Small intestine (tissue), 7 donors: ENCODE measurements at regions not wholly inside any gene's neighbourhood (a gene's known extent, or its start where the extent isn't known, plus 50 kb on each side); places are given as distances from the start of the nearest gene placed in this dataset.
"Not testable (repeated sequence)": the region's sequence is repeated elsewhere in the genome, so short reads cannot be mapped to it uniquely, and the experiment has no call there.

Experiments used
- DNase-seq, 2 donors: peaks; one replicate each; pipeline versions ENCODE4 v3.0.0 to v3.0.0-alpha.2; 2013
- FAIRE-seq: peaks from 2 replicates; lab custom pipeline; 2012; peaks lifted over from hg19 to GRCh38; lab: Jason Lieb, UNC
- H3K27ac ChIP-seq, 3 donors: one replicate each; pipeline ENCODE4 v1.5.1; 2013; ENCODE audit warnings: low read length in 2 of 3, mild to moderate bottlenecking in 2 of 3, control low read depth in 1 of 3, inconsistent platforms in 1 of 3, low read depth in 1 of 3, moderate library complexity in 1 of 3
- H3K27me3 ChIP-seq, 3 donors: one replicate each; pipeline ENCODE4 v1.6.1; 2013; ENCODE audit warnings: low read length in 3 of 3, inconsistent platforms in 1 of 3; ENCODE audit not compliant: control insufficient read depth in 3 of 3, insufficient read depth in 3 of 3
- H3K36me3 ChIP-seq, 3 donors: one replicate each; pipeline ENCODE4 v1.6.1; 2013; ENCODE audit warnings: low read length in 3 of 3, inconsistent platforms in 1 of 3, low read depth in 1 of 3, mild to moderate bottlenecking in 1 of 3, moderate library complexity in 1 of 3; ENCODE audit not compliant: control insufficient read depth in 3 of 3, insufficient read depth in 2 of 3
- H3K4me1 ChIP-seq, 3 donors: one replicate each; pipeline ENCODE4 v1.6.1; 2013; ENCODE audit warnings: low read length in 2 of 3, inconsistent platforms in 1 of 3, low read depth in 1 of 3, mild to moderate bottlenecking in 1 of 3, moderate library complexity in 1 of 3; ENCODE audit not compliant: control insufficient read depth in 3 of 3, insufficient read depth in 2 of 3
- H3K4me3 ChIP-seq, 3 donors: one replicate each; pipeline ENCODE4 v1.5.1; 2013; ENCODE audit warnings: low read length in 3 of 3, control low read depth in 1 of 3, inconsistent platforms in 1 of 3, low read depth in 1 of 3, mild to moderate bottlenecking in 1 of 3, moderate library complexity in 1 of 3
- H3K9me3 ChIP-seq, 2 donors: one replicate each; pipeline ENCODE4 v1.6.1; 2013; ENCODE audit warnings: low read depth in 1 of 2, low read length in 1 of 2; ENCODE audit not compliant: control insufficient read depth in 2 of 2, insufficient read depth in 1 of 2
- WGBS, 3 donors: extraction: QIAGEN DNeasy Blood & Tissue Kit; methylation state at CpG; one replicate each; pipeline ENCODE4 v1.1.7; 2013; 5-methylcytosine and 5-hydroxymethylcytosine counted together
- donor health status: healthy with polysubstance abuse.
- donor health status: control.
- donor health status: control.
- donor health status: Bipolar disorder and iron deficiency.
- donor health status: healthy.

GRCh38 chr3:20280257-20280656 lies 94.3 kb upstream of the SGO1 start:
- FAIRE-seq, result no peak
- 65 to 68% (median 65%) methylated on average over 7 of the region's 7 CpGs for WGBS, 3 donors
- H3K4me1 ChIP-seq, result no peaks in the 10 kb centered on the region
- no peaks in the 10 kb centered on the region for H3K27me3 ChIP-seq
- H3K4me3 ChIP-seq, result no peak overlapping the region
- H3K9me3 ChIP-seq, result peaks cover 0 to 11% of the 10 kb centered on the region in 2 donors
- no peak for DNase-seq
- no peak overlapping the region for H3K27ac ChIP-seq
- no peaks in the 10 kb centered on the region for H3K36me3 ChIP-seq

GRCh38 chr3:20265977-20266376 lies 80.0 kb upstream of the SGO1 start:
- not testable (repeated sequence) for H3K4me1 ChIP-seq, H3K27me3 ChIP-seq, DNase-seq, H3K27ac ChIP-seq, H3K36me3 ChIP-seq, H3K9me3 ChIP-seq, FAIRE-seq, H3K4me3 ChIP-seq
- 94 to 95% (median 94%) methylated on average over 4 of the region's 4 CpGs for WGBS, 3 donors

- WGBS, 3 donors, result 76 to 81% (median 79%) methylated on average over 11 of the region's 11 CpGs
- peaks cover 0 to 3% of the 10 kb centered on the region in 2 donors for H3K9me3 ChIP-seq
- no peak overlapping the region for H3K4me3 ChIP-seq
- H3K4me1 ChIP-seq, result no peaks in the 10 kb centered on the region
- H3K36me3 ChIP-seq, result no peaks in the 10 kb centered on the region
- H3K27ac ChIP-seq, result no peak overlapping the region
- FAIRE-seq, result no peak
- no peak for DNase-seq
- no peaks in the 10 kb centered on the region for H3K27me3 ChIP-seq
These were observed 79.0 kb upstream of the SGO1 start for GRCh38 chr3:20264900-20265567.

- FAIRE-seq (no peak), DNase-seq (no peak)
- 65 to 90% (median 86%) methylated on average over 1 of the region's 1 CpG for WGBS, 3 donors
- Histone ChIP-seq H3K27me3 (no peaks in the 10 kb centered on the region), H3K4me3 (no peak overlapping the region), H3K9me3 (no peaks in the 10 kb centered on the region), H3K27ac (no peak overlapping the region), H3K4me1 (no peaks in the 10 kb centered on the region), H3K36me3 (no peaks in the 10 kb centered on the region)
These were observed 72.4 kb upstream of the SGO1 start for GRCh38 chr3:20258371-20258770.

GRCh38 chr3:20256144-20256543 lies 70.1 kb upstream of the SGO1 start:
- 68 to 77% (median 74%) methylated on average over 3 of the region's 3 CpGs for WGBS, 3 donors
- H3K9me3 ChIP-seq, result no peaks in the 10 kb centered on the region
- no peak overlapping the region for H3K4me3 ChIP-seq
- no peaks in the 10 kb centered on the region for H3K27me3 ChIP-seq
- no peak for FAIRE-seq
- H3K4me1 ChIP-seq, result no peaks in the 10 kb centered on the region
- no peak overlapping the region for H3K27ac ChIP-seq
- H3K36me3 ChIP-seq, result no peaks in the 10 kb centered on the region
- DNase-seq, result no peak

- H3K9me3 ChIP-seq, result no peaks in the 10 kb centered on the region
- no peaks in the 10 kb centered on the region for H3K36me3 ChIP-seq
- H3K4me3 ChIP-seq, result no peak overlapping the region
- no peak overlapping the region for H3K27ac ChIP-seq
- H3K27me3 ChIP-seq, result no peaks in the 10 kb centered on the region
- 76 to 84% (median 80%) methylated on average over 18 of the region's 18 CpGs for WGBS, 3 donors
- no peaks in the 10 kb centered on the region for H3K4me1 ChIP-seq
- DNase-seq (no peak), FAIRE-seq (no peak)
These were observed 68.5 kb upstream of the SGO1 start for GRCh38 chr3:20254268-20255117.

- WGBS, 3 donors, result 88 to 95% (median 89%) methylated on average over 1 of the region's 1 CpG
- H3K27me3 ChIP-seq, result no peaks in the 10 kb centered on the region
- no peak overlapping the region for H3K27ac ChIP-seq
- no peaks in the 10 kb centered on the region for H3K36me3 ChIP-seq
- no peaks in the 10 kb centered on the region for H3K4me1 ChIP-seq
- DNase-seq (no peak), FAIRE-seq (no peak)
- H3K9me3 ChIP-seq, result no peaks in the 10 kb centered on the region
- H3K4me3 ChIP-seq, result no peak overlapping the region
These were observed 64.8 kb upstream of the SGO1 start for GRCh38 chr3:20250786-20251185.

- Histone ChIP-seq H3K27me3 (no peaks in the 10 kb centered on the region), H3K4me1 (no peaks in the 10 kb centered on the region), H3K9me3 (no peaks in the 10 kb centered on the region), H3K27ac (no peak overlapping the region), H3K4me3 (no peak overlapping the region), H3K36me3 (no peaks in the 10 kb centered on the region)
- DNase-seq (no peak), FAIRE-seq (no peak)
- 96 to 98% (median 98%) methylated on average over 3 of the region's 3 CpGs for WGBS, 3 donors
These were observed 64.3 kb upstream of the SGO1 start for GRCh38 chr3:20250314-20250713.
